GM18511 (cell line): ENCODE measurements at regions not wholly inside any gene's neighbourhood (a gene's known extent, or its start where the extent isn't known, plus 50 kb on each side); places are given as distances from the start of the nearest gene placed in this dataset.
"Not testable (repeated sequence)": the region's sequence is repeated elsewhere in the genome, so short reads cannot be mapped to it uniquely, and the experiment has no call there.

Experiments used
- ATAC-seq: cut with Tn5 transposase; IDR thresholded peaks from one replicate; pipeline ENCODE4 v1.9.1; 2021; ENCODE audit warnings: mild to moderate bottlenecking, moderate library complexity; ENCODE audit not compliant: unreplicated experiment

GRCh38 chr3:4067893-4068292, 235.3 kb upstream of the SETMAR start:
- ATAC-seq, result no peak

- ATAC-seq, result no peak
Measured at GRCh38 chr3:4069796-4070195, 233.4 kb upstream of the SETMAR start.

- no peak for ATAC-seq
Measured at GRCh38 chr3:4071481-4072184, 231.5 kb upstream of the SETMAR start.

GRCh38 chr3:4077278-4077677, 225.9 kb upstream of the SETMAR start:
- not testable (repeated sequence) for ATAC-seq

- ATAC-seq, result no peak
Measured at GRCh38 chr3:4077950-4078349, 225.2 kb upstream of the SETMAR start.

- ATAC-seq, result no peak
Measured at GRCh38 chr3:4078903-4079302, 224.3 kb upstream of the SETMAR start.

- no peak for ATAC-seq
Measured at GRCh38 chr3:4079339-4080195, 223.6 kb upstream of the SETMAR start.

GRCh38 chr3:4083225-4084015, 219.7 kb upstream of the SETMAR start:
- ATAC-seq, result no peak

- ATAC-seq, result no peak
Measured at GRCh38 chr3:4084271-4084670, 218.9 kb upstream of the SETMAR start.

GRCh38 chr3:4086662-4087061, 216.5 kb upstream of the SETMAR start:
- not testable (repeated sequence) for ATAC-seq

GRCh38 chr3:4091786-4092185, 211.4 kb upstream of the SETMAR start:
- ATAC-seq, result no peak

GRCh38 chr3:4097801-4098200, 205.4 kb upstream of the SETMAR start:
- ATAC-seq, result no peak

- no peak for ATAC-seq
Measured at GRCh38 chr3:4099607-4100006, 203.6 kb upstream of the SETMAR start.

- no peak for ATAC-seq
Measured at GRCh38 chr3:4107430-4107829, 195.7 kb upstream of the SETMAR start.

- no peak for ATAC-seq
Measured at GRCh38 chr3:4113811-4114522, 189.2 kb upstream of the SETMAR start.

GRCh38 chr3:4119119-4119518, 184.1 kb upstream of the SETMAR start:
- no peak for ATAC-seq

GRCh38 chr3:4125576-4125975, 177.6 kb upstream of the SETMAR start:
- no peak for ATAC-seq

GRCh38 chr3:4138150-4138785, 164.9 kb upstream of the SETMAR start:
- peak; percentile 10 for ATAC-seq

GRCh38 chr3:4138786-4139431, 164.3 kb upstream of the SETMAR start:
- peak; percentile 71 for ATAC-seq
